PC-9 (cell line): ENCODE measurements at regions not wholly inside any gene's neighbourhood (a gene's known extent, or its start where the extent isn't known, plus 50 kb on each side); places are given as distances from the start of the nearest gene placed in this dataset.

ENCODE experiments used
- BruUV-seq: library from RNA; stranded (reverse); fragments of 400-500 nt; replicated peaks from 2 replicates; lab custom pipeline; 2021; lab: Mats Ljungman, UMichigan
- CTCF ChIA-PET: fragments of 300-600 bp; sonication (Branson Sonifier 250); formaldehyde crosslinking; loops from one replicate; lab custom pipeline; 2022; ENCODE audit warnings: antibody characterized with exemption; lab: Charles Lee
- POLR2A ChIA-PET: fragments of 300-600 bp; sonication (Branson Sonifier 250); formaldehyde crosslinking; loops from one replicate; lab custom pipeline; 2022; ENCODE audit warnings: antibody characterized with exemption; ENCODE audit not compliant: unreplicated experiment; lab: Charles Lee
- DNase-seq, 2 experiments: peaks; one replicate each; pipeline versions ENCODE4 v3.0.0 to v3.0.0-alpha.2; 2015 to 2022; ENCODE audit warnings: mixed read lengths in 1 of 2
- H2AFZ ChIP-seq: fragments of 200-600 bp; sonication (generic); 2 replicates; pipeline ENCODE4 v1.8.1; 2017; ENCODE audit warnings: antibody characterized with exemption
- H3F3A ChIP-seq: fragments of 200-600 bp; sonication (generic); 2 replicates; pipeline ENCODE4 v1.8.1; 2017; ENCODE audit warnings: antibody characterized with exemption, mild to moderate bottlenecking, low read depth; ENCODE audit not compliant: insufficient read depth
- H3K27ac ChIP-seq: fragments of 200-600 bp; sonication (generic); 2 replicates; pipeline ENCODE4 v1.6.1; 2016; ENCODE audit warnings: mixed run types
- H3K27me3 ChIP-seq: fragments of 200-600 bp; sonication (generic); 2 replicates; pipeline ENCODE4 v1.6.1; 2016; ENCODE audit warnings: low read depth, mixed run types; ENCODE audit not compliant: insufficient read depth
- H3K36me3 ChIP-seq: fragments of 200-600 bp; sonication (generic); 2 replicates; pipeline ENCODE4 v1.6.1; 2016; ENCODE audit warnings: low read depth, mixed run types
- H3K4me1 ChIP-seq: fragments of 200-600 bp; sonication (generic); replicated peaks from 2 replicates; pipeline ENCODE4 v1.6.1; 2016; ENCODE audit warnings: mixed run types; ENCODE audit not compliant: insufficient read depth
- H3K4me2 ChIP-seq: fragments of 200-600 bp; sonication (generic); 2 replicates; pipeline ENCODE4 v1.6.1; 2017; ENCODE audit warnings: mixed run types
- H3K4me3 ChIP-seq: fragments of 200-600 bp; sonication (generic); 2 replicates; pipeline ENCODE4 v1.6.1; 2016; ENCODE audit warnings: mixed run types
- H3K79me2 ChIP-seq: fragments of 200-600 bp; sonication (generic); 2 replicates; pipeline ENCODE4 v1.6.1; 2017; ENCODE audit warnings: low read depth, mixed run types
- H3K9me2 ChIP-seq: fragments of 200-600 bp; sonication (generic); 2 replicates; pipeline ENCODE4 v1.8.1; 2017; ENCODE audit warnings: mild to moderate bottlenecking; ENCODE audit not compliant: insufficient read depth
- H3K9me3 ChIP-seq: fragments of 200-600 bp; sonication (generic); 2 replicates; pipeline ENCODE4 v1.8.1; 2016; ENCODE audit warnings: low read depth; ENCODE audit not compliant: insufficient read depth
- H4K20me1 ChIP-seq: fragments of 200-600 bp; sonication (generic); 2 replicates; pipeline ENCODE4 v1.8.1; 2017; ENCODE audit not compliant: insufficient read depth
- CTCF ChIP-seq: fragments of 200-600 bp; sonication (generic); conservative IDR thresholded peaks from 2 replicates; pipeline ENCODE4 v1.6.1; 2017; ENCODE audit warnings: mixed run types, antibody characterized with exemption, mild to moderate bottlenecking, moderate library complexity
- EZH2 ChIP-seq: fragments of 200-600 bp; sonication (generic); IDR thresholded peaks from 2 replicates; pipeline ENCODE4 v1.8.0; 2017; ENCODE audit warnings: antibody characterized with exemption, low read depth
- intact Hi-C: fragments of 100-400 bp; cut with micrococcal nuclease; formaldehyde crosslinking; loops from one replicate; pipeline ENCODE4 v1.10.0; 2022; ENCODE audit not compliant: unreplicated experiment

- peak overlapping the region; percentile 99 for H3K27ac ChIP-seq
- no peak overlapping the region for H2AFZ ChIP-seq
- H3K27me3 ChIP-seq = no peaks in the 10 kb centered on the region
- TF ChIP-seq CTCF (no peak), EZH2 (no peak)
- intact Hi-C loops = loop anchor here (1.0 to 10.0 kb wide), 4 partner anchors 41 to 195 kb away; no protein-coding TSS in a partner anchor
- peaks cover 37% of the 10 kb centered on the region for H3K4me1 ChIP-seq
- H3K9me3 ChIP-seq = peaks cover 5% of the 10 kb centered on the region; the same call in 1 of the 2 replicates
- no peaks in the 10 kb centered on the region for H4K20me1 ChIP-seq
- peaks cover 29% of the 10 kb centered on the region for H3F3A ChIP-seq
- POLR2A ChIA-PET = no interaction called here
- DNase-seq = peak; percentile 56 to 94
- no peak overlapping the region; the same call in 1 of the 2 replicates for H3K4me3 ChIP-seq
- H3K79me2 ChIP-seq = no peaks in the 10 kb centered on the region
- no peaks in the 10 kb centered on the region for H3K36me3 ChIP-seq
- peak overlapping the region; percentile 57 for H3K4me2 ChIP-seq
- CTCF ChIA-PET = interaction anchor here (0.5 kb wide), 1 partner anchor 1306 kb away, joined by 8 read pairs; no protein-coding TSS in a partner anchor
- H3K9me2 ChIP-seq = no peaks in the 10 kb centered on the region
- no TSS peak for BruUV-seq
Observed at GRCh38 chr4:38189445-38189844, 229.2 kb downstream of the PTTG2 start.

- TF ChIP-seq EZH2 = no peak
- TF ChIP-seq CTCF = no peak
- DNase-seq = no peak
- no peaks in the 10 kb centered on the region for H3K27me3 ChIP-seq
- no peaks in the 10 kb centered on the region for H3K79me2 ChIP-seq
- no peaks in the 10 kb centered on the region for H3K9me2 ChIP-seq
- no peak overlapping the region for H3K4me3 ChIP-seq
- H4K20me1 ChIP-seq = no peaks in the 10 kb centered on the region
- intact Hi-C loops = no loop called here
- no TSS peak for BruUV-seq
- peaks cover 5% of the 10 kb centered on the region; the same call in 1 of the 2 replicates for H3K9me3 ChIP-seq
- no peak overlapping the region for H3K4me2 ChIP-seq
- no peak overlapping the region; the same call in 1 of the 2 replicates for H2AFZ ChIP-seq
- H3F3A ChIP-seq = peaks cover 29% of the 10 kb centered on the region
- H3K36me3 ChIP-seq = no peaks in the 10 kb centered on the region
- ChIA-PET POLR2A (no interaction called here), CTCF (no interaction called here)
- H3K27ac ChIP-seq = peak overlapping the region; percentile 99
- peaks cover 37% of the 10 kb centered on the region for H3K4me1 ChIP-seq
Observed at GRCh38 chr4:38190717-38191178, 230.6 kb downstream of the PTTG2 start.

- no peaks in the 10 kb centered on the region for H3K9me2 ChIP-seq
- no TSS peak for BruUV-seq
- H3K36me3 ChIP-seq = no peaks in the 10 kb centered on the region
- H3K4me3 ChIP-seq = no peak overlapping the region
- intact Hi-C loops = no loop called here
- no peak for DNase-seq
- H3K79me2 ChIP-seq = no peaks in the 10 kb centered on the region
- H2AFZ ChIP-seq = no peak overlapping the region
- no peak overlapping the region for H3K4me2 ChIP-seq
- H3K4me1 ChIP-seq = peaks cover 34% of the 10 kb centered on the region
- TF ChIP-seq EZH2 (no peak), CTCF (no peak)
- POLR2A ChIA-PET = no interaction called here
- peaks cover 26% of the 10 kb centered on the region for H3F3A ChIP-seq
- CTCF ChIA-PET = no interaction called here
- H4K20me1 ChIP-seq = no peaks in the 10 kb centered on the region
- no peaks in the 10 kb centered on the region for H3K9me3 ChIP-seq
- no peaks in the 10 kb centered on the region for H3K27me3 ChIP-seq
- H3K27ac ChIP-seq = no peak overlapping the region
Observed at GRCh38 chr4:38192516-38192915, 232.3 kb downstream of the PTTG2 start.
